Osteoblast (primary cell): ENCODE measurements at regions not wholly inside any gene's neighbourhood (a gene's known extent, or its start where the extent isn't known, plus 50 kb on each side); places are given as distances from the start of the nearest gene placed in this dataset.

Experiments used
- DNase-seq: peaks from one replicate; pipeline ENCODE4 v3.0.0; 2011; ENCODE audit warnings: low spot score, mixed read lengths; ENCODE audit not compliant: insufficient read length; ENCODE audit errors: missing footprints
- H2AFZ ChIP-seq: 2 replicates; pipeline ENCODE4 v1.6.0; 2011; ENCODE audit warnings: mild to moderate bottlenecking, low read length
- H3K27ac ChIP-seq: 2 replicates; pipeline ENCODE4 v1.5.1; 2011; ENCODE audit warnings: mild to moderate bottlenecking, low read depth, low read length, moderate library complexity
- H3K27me3 ChIP-seq: 2 replicates; pipeline ENCODE4 v1.6.0; 2012; ENCODE audit warnings: mild to moderate bottlenecking, control low read depth, inconsistent platforms, low read length, moderate library complexity; ENCODE audit not compliant: insufficient read depth
- H3K36me3 ChIP-seq: 2 replicates; pipeline ENCODE4 v1.5.1; 2011; ENCODE audit warnings: mild to moderate bottlenecking, low read length, control low read depth, moderate library complexity; ENCODE audit not compliant: insufficient read depth
- H3K4me1 ChIP-seq: 2 replicates; pipeline ENCODE4 v1.5.1; 2011; ENCODE audit warnings: mild to moderate bottlenecking, low read length, control low read depth, moderate library complexity; ENCODE audit not compliant: insufficient read depth
- H3K4me2 ChIP-seq: 2 replicates; pipeline ENCODE4 v1.6.0; 2011; ENCODE audit warnings: mild to moderate bottlenecking, low read length; ENCODE audit not compliant: insufficient read depth
- H3K4me3 ChIP-seq: fragments of 200-600 bp; sonication (generic); 3 replicates; pipeline ENCODE4 v1.5.1; 2012; ENCODE audit warnings: mild to moderate bottlenecking, low read length, inconsistent platforms; ENCODE audit not compliant: insufficient read depth
- H3K79me2 ChIP-seq: 2 replicates; pipeline ENCODE4 v1.6.0; 2012; ENCODE audit warnings: mild to moderate bottlenecking, low read length, control low read depth, inconsistent platforms; ENCODE audit not compliant: insufficient read depth
- H3K9me3 ChIP-seq: 2 replicates; pipeline ENCODE4 v1.5.1; 2011; ENCODE audit warnings: low read depth, low read length, control low read depth
- H4K20me1 ChIP-seq: 2 replicates; pipeline ENCODE4 v1.6.0; 2012; ENCODE audit warnings: mild to moderate bottlenecking, low read length, control low read depth; ENCODE audit not compliant: insufficient read depth
- CTCF ChIP-seq: IDR thresholded peaks from 2 replicates; pipeline ENCODE4 v1.5.1; 2011; ENCODE audit warnings: mild to moderate bottlenecking, low read depth, low read length, moderate library complexity; ENCODE audit errors: extremely low read depth

GRCh38 chr18:77677536-77677935, 427.9 kb downstream of the GALR1 start:
- no peak overlapping the region for H2AFZ ChIP-seq
- no peak overlapping the region for H3K4me2 ChIP-seq
- H3K9me3 ChIP-seq: no peaks in the 10 kb centered on the region
- DNase-seq: no peak
- no peak for TF ChIP-seq CTCF
- H4K20me1 ChIP-seq: no peaks in the 10 kb centered on the region
- no peaks in the 10 kb centered on the region for H3K27me3 ChIP-seq
- H3K4me1 ChIP-seq: no peaks in the 10 kb centered on the region
- no peak overlapping the region for H3K4me3 ChIP-seq
- no peaks in the 10 kb centered on the region for H3K36me3 ChIP-seq
- no peaks in the 10 kb centered on the region for H3K79me2 ChIP-seq
- no peak overlapping the region for H3K27ac ChIP-seq

GRCh38 chr18:77679869-77680268, 430.2 kb downstream of the GALR1 start:
- no peak overlapping the region for H3K4me3 ChIP-seq
- no peak overlapping the region for H3K27ac ChIP-seq
- no peak overlapping the region for H3K4me2 ChIP-seq
- H4K20me1 ChIP-seq: no peaks in the 10 kb centered on the region
- no peaks in the 10 kb centered on the region for H3K4me1 ChIP-seq
- DNase-seq: no peak
- TF ChIP-seq CTCF: no peak
- no peak overlapping the region for H2AFZ ChIP-seq
- no peaks in the 10 kb centered on the region for H3K79me2 ChIP-seq
- H3K27me3 ChIP-seq: no peaks in the 10 kb centered on the region
- no peaks in the 10 kb centered on the region for H3K36me3 ChIP-seq
- H3K9me3 ChIP-seq: no peaks in the 10 kb centered on the region

DNA sequence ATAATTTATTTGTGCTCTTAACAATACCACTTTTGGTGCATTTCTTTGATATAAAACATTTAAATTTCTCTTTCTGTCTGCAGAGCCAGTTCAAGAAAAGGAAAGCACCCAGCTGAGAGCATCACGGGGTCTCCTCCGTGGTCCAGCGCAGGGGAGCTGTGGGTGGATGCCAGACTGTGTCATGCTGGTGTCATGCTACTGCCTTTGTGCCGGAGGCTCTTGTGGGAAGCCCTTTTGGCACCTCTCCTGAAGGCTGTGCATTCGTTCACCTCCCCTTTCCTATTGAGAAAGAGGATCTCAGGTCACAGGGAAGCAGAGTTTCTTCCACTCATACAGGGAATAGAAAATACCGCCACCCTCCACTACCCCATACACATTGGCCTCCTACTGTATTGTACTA, 450.4 kb downstream of the GALR1 start:
- Histone ChIP-seq H3K4me1 (no peaks in the 10 kb centered on the region), H3K4me3 (no peak overlapping the region), H2AFZ (no peak overlapping the region), H3K9me3 (peaks cover 2% of the 10 kb centered on the region), H3K27me3 (no peaks in the 10 kb centered on the region), H4K20me1 (no peaks in the 10 kb centered on the region), H3K4me2 (no peak overlapping the region), H3K36me3 (no peaks in the 10 kb centered on the region), H3K27ac (no peak overlapping the region), H3K79me2 (no peaks in the 10 kb centered on the region)
- no peak for DNase-seq
- no peak for TF ChIP-seq CTCF

- no peak for TF ChIP-seq CTCF
- H3K4me1 ChIP-seq: no peaks in the 10 kb centered on the region
- no peaks in the 10 kb centered on the region for H3K79me2 ChIP-seq
- no peak overlapping the region for H2AFZ ChIP-seq
- no peaks in the 10 kb centered on the region for H3K36me3 ChIP-seq
- H3K27ac ChIP-seq: no peak overlapping the region
- DNase-seq: no peak
- no peak overlapping the region for H3K4me3 ChIP-seq
- H4K20me1 ChIP-seq: no peaks in the 10 kb centered on the region
- H3K9me3 ChIP-seq: peaks cover 2% of the 10 kb centered on the region
- no peaks in the 10 kb centered on the region for H3K27me3 ChIP-seq
- H3K4me2 ChIP-seq: no peak overlapping the region
These were observed 452.3 kb downstream of the GALR1 start for GRCh38 chr18:77701977-77702376.
